Sigmoid colon (tissue), 6 donors: ENCODE measurements at regions not wholly inside any gene's neighbourhood (a gene's known extent, or its start where the extent isn't known, plus 50 kb on each side); places are given as distances from the start of the nearest gene placed in this dataset.

Experiments used
- DNase-seq: peaks from one replicate; pipeline ENCODE4 v3.0.0-alpha.2; 2019
- H3K27ac ChIP-seq, 4 donors: fragments of 200-600 bp; sonication (generic); one replicate each; pipeline ENCODE4 v1.5.1; 2016 to 2019; ENCODE audit warnings: mild to moderate bottlenecking in 1 of 4
- H3K27me3 ChIP-seq, 3 donors: fragments of 200-600 bp; sonication (generic); one replicate each; pipeline ENCODE4 v1.5.1; 2019; ENCODE audit warnings: mild to moderate bottlenecking in 1 of 3
- H3K36me3 ChIP-seq, 4 donors: fragments of 200-600 bp; sonication (generic); one replicate each; pipeline ENCODE4 v1.5.1; 2016 to 2019
- H3K4me1 ChIP-seq, 4 donors: fragments of 200-600 bp; sonication (generic); one replicate each; pipeline ENCODE4 v1.5.1; 2017 to 2019
- H3K4me3 ChIP-seq, 4 donors: fragments of 200-600 bp; sonication (generic); one replicate each; pipeline ENCODE4 v1.5.1; 2017 to 2019; ENCODE audit warnings: mild to moderate bottlenecking in 2 of 4, moderate library complexity in 1 of 4
- H3K9me3 ChIP-seq, 4 donors: fragments of 200-600 bp in 3 of 4; sonication (generic) in 3 of 4; one replicate each; pipeline versions ENCODE4 v1.5.1 to v1.6.1; 2013 to 2019
- EP300 ChIP-seq, 4 donors: sonication (generic); formaldehyde crosslinking; IDR thresholded peaks; one replicate each; pipeline ENCODE4 v1.6.1; 2017; ENCODE audit warnings: antibody characterized with exemption in 4 of 4
- POLR2A ChIP-seq, 2 donors: fragments of 450-650 bp; IDR thresholded peaks; one replicate each; pipeline ENCODE4 v1.6.1; 2016; ENCODE audit warnings: antibody characterized with exemption in 2 of 2, mild to moderate bottlenecking in 2 of 2, moderate library complexity in 2 of 2
- POLR2AphosphoS5 ChIP-seq, 4 donors: sonication (generic); formaldehyde crosslinking; IDR thresholded peaks; one replicate each; pipeline ENCODE4 v1.6.1; 2017; ENCODE audit warnings: antibody characterized with exemption in 4 of 4
- WGBS, 2 donors: extraction: QIAGEN DNeasy Blood & Tissue Kit; methylation state at CpG; one replicate each; pipeline ENCODE4 v1.1.7; 2013; 5-methylcytosine and 5-hydroxymethylcytosine counted together
- intact Hi-C: fragments of 100-400 bp; cut with DNase I; formaldehyde crosslinking; loops from one replicate; pipeline ENCODE4 v1.15.1; 2023
- TF ChIP-seq, protein P1 (sequence below), 4 experiments: fragments of 450-650 bp in 3 of 4; fragments of 200-600 bp in 1 of 4; IDR thresholded peaks; one replicate each; pipeline ENCODE4 v1.5.1; 2016 to 2019; ENCODE audit warnings: antibody characterized with exemption in 4 of 4, mild to moderate bottlenecking in 3 of 4, moderate library complexity in 2 of 4
- donor health status: healthy with polysubstance abuse.
- donor health status: healthy.

- Histone ChIP-seq H3K27ac (no peak overlapping the region), H3K9me3 (no peaks in the 10 kb centered on the region), H3K4me3 (no peak overlapping the region), H3K27me3 (no peaks in the 10 kb centered on the region), H3K4me1 (peaks cover 0 to 10% (median 9%) of the 10 kb centered on the region in 4 donors), H3K36me3 (no peaks in the 10 kb centered on the region)
- DNase-seq, result no peak
- TF ChIP-seq, protein P1, sequence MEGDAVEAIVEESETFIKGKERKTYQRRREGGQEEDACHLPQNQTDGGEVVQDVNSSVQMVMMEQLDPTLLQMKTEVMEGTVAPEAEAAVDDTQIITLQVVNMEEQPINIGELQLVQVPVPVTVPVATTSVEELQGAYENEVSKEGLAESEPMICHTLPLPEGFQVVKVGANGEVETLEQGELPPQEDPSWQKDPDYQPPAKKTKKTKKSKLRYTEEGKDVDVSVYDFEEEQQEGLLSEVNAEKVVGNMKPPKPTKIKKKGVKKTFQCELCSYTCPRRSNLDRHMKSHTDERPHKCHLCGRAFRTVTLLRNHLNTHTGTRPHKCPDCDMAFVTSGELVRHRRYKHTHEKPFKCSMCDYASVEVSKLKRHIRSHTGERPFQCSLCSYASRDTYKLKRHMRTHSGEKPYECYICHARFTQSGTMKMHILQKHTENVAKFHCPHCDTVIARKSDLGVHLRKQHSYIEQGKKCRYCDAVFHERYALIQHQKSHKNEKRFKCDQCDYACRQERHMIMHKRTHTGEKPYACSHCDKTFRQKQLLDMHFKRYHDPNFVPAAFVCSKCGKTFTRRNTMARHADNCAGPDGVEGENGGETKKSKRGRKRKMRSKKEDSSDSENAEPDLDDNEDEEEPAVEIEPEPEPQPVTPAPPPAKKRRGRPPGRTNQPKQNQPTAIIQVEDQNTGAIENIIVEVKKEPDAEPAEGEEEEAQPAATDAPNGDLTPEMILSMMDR (IDR thresholded peaks at IDR 0.05), result no peak
- no peak for TF ChIP-seq EP300 (IDR thresholded peaks at IDR 0.05)
- no peak for TF ChIP-seq POLR2A (IDR thresholded peaks at IDR 0.05)
- 87 to 91% methylated on average over 8 of the region's 8 CpGs for WGBS, 2 donors
- intact Hi-C loops, result loop anchor here (5.0 kb wide), 1 partner anchor 215 kb away; no protein-coding TSS in a partner anchor
Observed at GRCh38 chr2:101617188-101617587, 80.3 kb upstream of the MAP4K4 start.

GRCh38 chr2:101614127-101614759, 83.3 kb upstream of the MAP4K4 start:
- peaks cover 0 to 6% (median 6%) of the 10 kb centered on the region in 4 donors for H3K4me1 ChIP-seq
- no peak overlapping the region for H3K27ac ChIP-seq
- H3K36me3 ChIP-seq, result no peaks in the 10 kb centered on the region
- intact Hi-C loops, result no loop called here
- WGBS, 2 donors, result 85 to 90% methylated on average over 5 of the region's 5 CpGs
- DNase-seq, result no peak
- no peaks in the 10 kb centered on the region for H3K27me3 ChIP-seq
- H3K9me3 ChIP-seq, result no peaks in the 10 kb centered on the region
- no peak overlapping the region for H3K4me3 ChIP-seq
- TF ChIP-seq EP300 (IDR thresholded peaks at IDR 0.05), result no peak
- TF ChIP-seq, protein P1 (IDR thresholded peaks at IDR 0.05), result no peak
- no peak for TF ChIP-seq POLR2AphosphoS5 (IDR thresholded peaks at IDR 0.05)
- no peak for TF ChIP-seq POLR2A (IDR thresholded peaks at IDR 0.05)

GRCh38 chr2:101613056-101613704, 84.3 kb upstream of the MAP4K4 start:
- no peaks in the 10 kb centered on the region for H3K4me1 ChIP-seq
- no peaks in the 10 kb centered on the region for H3K27me3 ChIP-seq
- no peaks in the 10 kb centered on the region for H3K9me3 ChIP-seq
- DNase-seq, result peak; percentile 79
- no peaks in the 10 kb centered on the region for H3K36me3 ChIP-seq
- TF ChIP-seq EP300 (IDR thresholded peaks at IDR 0.05) (no peak), POLR2A (IDR thresholded peaks at IDR 0.05) (no peak), POLR2AphosphoS5 (IDR thresholded peaks at IDR 0.05) (peak in 1 of 4 donors; percentile 25)
- TF ChIP-seq, protein P1 (IDR thresholded peaks at IDR 0.05), result no peak
- H3K4me3 ChIP-seq, result no peak overlapping the region
- 83 to 92% methylated on average over 15 of the region's 15 CpGs for WGBS, 2 donors
- no peak overlapping the region for H3K27ac ChIP-seq
- intact Hi-C loops, result no loop called here

DNA sequence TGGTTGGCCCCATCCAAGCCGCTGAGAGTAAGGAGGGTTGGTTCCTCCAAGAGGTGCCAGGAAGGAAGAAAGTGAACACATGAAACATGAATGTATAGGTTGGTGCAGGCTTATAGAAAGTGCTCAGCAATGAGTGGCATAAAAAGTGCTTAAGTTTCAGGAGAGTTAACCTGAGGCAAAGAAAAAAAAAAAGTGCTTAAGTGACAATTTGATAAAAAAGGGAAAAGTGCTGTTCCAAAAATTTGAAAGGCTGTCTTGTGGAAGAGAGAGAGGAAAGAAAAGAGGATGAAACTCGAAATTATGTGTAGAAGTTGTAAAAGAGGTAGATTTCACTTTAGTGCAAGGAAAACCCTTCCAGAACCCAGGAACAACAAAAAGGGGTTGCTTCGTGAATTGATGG, 85.5 kb upstream of the MAP4K4 start:
- no peak for DNase-seq
- WGBS, 2 donors, result 90 to 93% methylated on average over 3 of the region's 3 CpGs
- intact Hi-C loops, result no loop called here
- Histone ChIP-seq H3K4me3 (no peak overlapping the region), H3K27me3 (no peaks in the 10 kb centered on the region), H3K9me3 (no peaks in the 10 kb centered on the region), H3K36me3 (no peaks in the 10 kb centered on the region), H3K27ac (no peak overlapping the region), H3K4me1 (no peaks in the 10 kb centered on the region)
- TF ChIP-seq POLR2A (IDR thresholded peaks at IDR 0.05), result no peak
- no peak for TF ChIP-seq POLR2AphosphoS5 (IDR thresholded peaks at IDR 0.05)
- TF ChIP-seq, protein P1 (IDR thresholded peaks at IDR 0.05), result no peak
- no peak for TF ChIP-seq EP300 (IDR thresholded peaks at IDR 0.05)
